ENCODE measurements at regions not wholly inside any gene's neighbourhood (a gene's known extent, or its start where the extent isn't known, plus 50 kb on each side); places are given as distances from the start of the nearest gene placed in this dataset.

DNA sequence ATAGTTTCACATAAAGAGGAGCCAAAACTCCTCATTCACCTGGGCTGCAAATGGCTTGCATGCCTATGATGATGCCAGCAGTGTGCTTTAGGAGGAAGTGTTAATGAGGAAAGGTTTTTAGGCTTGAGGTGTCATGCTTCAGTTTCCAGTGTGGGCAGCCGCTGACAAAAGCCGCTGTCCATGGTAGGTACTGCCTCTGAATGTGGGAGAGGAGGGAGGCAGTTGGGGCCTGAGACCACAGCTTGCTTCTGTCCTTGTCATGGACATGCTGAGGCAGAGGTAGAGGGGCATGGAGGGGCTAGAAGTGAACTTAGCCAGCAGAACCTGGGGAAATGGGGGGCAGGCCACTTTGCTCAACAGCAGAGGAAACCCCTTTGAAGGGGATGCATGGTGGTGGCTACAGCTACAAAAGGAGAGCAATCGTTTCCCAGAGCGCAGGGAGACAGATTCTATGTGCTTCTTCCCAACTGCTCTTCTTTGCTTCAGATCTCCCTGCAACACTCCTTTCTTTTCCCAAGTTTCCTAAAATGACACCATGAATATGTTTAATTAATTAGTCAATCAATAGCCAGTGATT, 372.1 kb upstream of the CNR1 start:
- no peak overlapping the region for H3K27ac ChIP-seq
- H3K79me2 ChIP-seq (ENCODE audit: insufficient read depth, low read depth) = no peaks in the 10 kb centered on the region
- H3K4me2 ChIP-seq = no peak overlapping the region
- no peaks in the 10 kb centered on the region for H3K27me3 ChIP-seq (ENCODE audit: insufficient read depth, low read depth)
- H3K9ac ChIP-seq = no peak overlapping the region
- H4K20me1 ChIP-seq (ENCODE audit: insufficient read depth) = no peaks in the 10 kb centered on the region
- H3K4me3 ChIP-seq (IDR thresholded peaks at IDR 0.05; ENCODE audit: insufficient read depth, low read depth, low read length) = no peak overlapping the region
- no peaks in the 10 kb centered on the region for H3K4me1 ChIP-seq (ENCODE audit: low read depth, poor library complexity, severe bottlenecking)
- no peaks in the 10 kb centered on the region for H3K36me3 ChIP-seq (ENCODE audit: insufficient read depth)
- no peak overlapping the region for H2AFZ ChIP-seq (ENCODE audit: low read depth)
- TF ChIP-seq CTCF (conservative IDR thresholded peaks at IDR 0.05; ENCODE audit: low read depth, low read length) = no peak

DNA sequence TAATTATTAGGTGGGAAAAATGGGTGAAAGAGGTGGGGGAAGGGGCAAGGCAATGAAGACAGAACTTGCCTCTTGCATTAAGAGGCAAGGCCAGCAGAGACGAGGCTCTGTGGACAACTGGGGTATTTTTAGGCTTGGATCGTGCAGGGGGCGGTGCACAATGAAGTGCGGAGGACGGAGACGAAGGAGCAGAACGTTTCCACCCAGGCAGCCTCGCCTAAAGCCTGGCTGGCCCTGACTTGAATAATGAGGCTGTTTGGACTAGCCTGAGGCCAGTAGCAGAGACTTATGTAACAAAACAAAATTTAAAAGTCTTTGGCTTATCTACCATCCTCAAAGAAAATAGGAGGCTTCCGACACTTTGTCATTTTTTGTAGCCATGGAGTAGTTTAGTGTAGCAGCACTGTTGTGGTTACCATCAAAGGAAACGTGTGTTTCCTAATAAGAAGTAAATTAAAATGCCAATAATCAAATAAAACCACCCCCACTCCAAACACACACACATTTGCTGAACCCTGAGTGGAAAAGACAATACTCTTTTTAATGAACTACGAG, 370.0 kb upstream of the CNR1 start:
- H3K36me3 ChIP-seq (ENCODE audit: insufficient read depth) = no peaks in the 10 kb centered on the region
- H3K4me1 ChIP-seq (ENCODE audit: low read depth, poor library complexity, severe bottlenecking) = no peaks in the 10 kb centered on the region
- no peak overlapping the region for H3K4me2 ChIP-seq
- no peak for TF ChIP-seq CTCF (conservative IDR thresholded peaks at IDR 0.05; ENCODE audit: low read depth, low read length)
- no peak overlapping the region for H3K9ac ChIP-seq
- no peaks in the 10 kb centered on the region for H3K27me3 ChIP-seq (ENCODE audit: insufficient read depth, low read depth)
- H2AFZ ChIP-seq (ENCODE audit: low read depth) = no peak overlapping the region
- H4K20me1 ChIP-seq (ENCODE audit: insufficient read depth) = no peaks in the 10 kb centered on the region
- no peaks in the 10 kb centered on the region for H3K79me2 ChIP-seq (ENCODE audit: insufficient read depth, low read depth)
- no peak overlapping the region for H3K4me3 ChIP-seq (IDR thresholded peaks at IDR 0.05; ENCODE audit: insufficient read depth, low read depth, low read length)
- H3K27ac ChIP-seq = no peak overlapping the region

DNA sequence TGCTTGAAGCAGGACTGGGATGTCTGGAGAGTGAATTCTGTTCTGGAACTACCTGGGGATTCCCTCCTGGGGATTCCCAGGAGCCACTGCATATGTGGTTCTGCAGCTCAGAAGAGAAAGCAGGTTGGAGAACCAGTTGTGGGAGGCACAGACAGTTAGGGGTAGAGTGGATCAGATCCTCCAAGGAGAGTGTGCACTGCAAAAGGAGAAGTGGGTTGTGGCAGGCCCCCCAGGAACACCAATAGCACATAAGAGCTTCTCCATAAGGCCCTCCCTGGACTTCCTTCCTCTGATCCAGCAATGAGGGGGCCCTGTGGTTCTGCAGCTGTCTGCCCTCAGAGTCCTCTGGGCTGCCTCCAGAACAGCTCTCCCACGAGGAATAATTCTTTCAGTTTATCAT, 369.2 kb upstream of the CNR1 start:
- Histone ChIP-seq H3K4me2 (no peak overlapping the region), H3K4me1 (ENCODE audit: low read depth, poor library complexity, severe bottlenecking) (no peaks in the 10 kb centered on the region), H3K36me3 (ENCODE audit: insufficient read depth) (no peaks in the 10 kb centered on the region), H3K27ac (no peak overlapping the region), H4K20me1 (ENCODE audit: insufficient read depth) (no peaks in the 10 kb centered on the region), H3K79me2 (ENCODE audit: insufficient read depth, low read depth) (no peaks in the 10 kb centered on the region), H3K4me3 (IDR thresholded peaks at IDR 0.05; ENCODE audit: insufficient read depth, low read depth, low read length) (no peak overlapping the region), H3K9ac (no peak overlapping the region), H3K27me3 (ENCODE audit: insufficient read depth, low read depth) (no peaks in the 10 kb centered on the region), H2AFZ (ENCODE audit: low read depth) (no peak overlapping the region)
- TF ChIP-seq CTCF (conservative IDR thresholded peaks at IDR 0.05; ENCODE audit: low read depth, low read length) = no peak

- no peak for TF ChIP-seq CTCF (conservative IDR thresholded peaks at IDR 0.05; ENCODE audit: low read depth, low read length)
Observed at GRCh38 chr6:88532241-88532860, 366.2 kb upstream of the CNR1 start.

More at GRCh38 chr6:88532241-88532860, 366.2 kb upstream of the CNR1 start:
- no peak overlapping the region for H3K27ac ChIP-seq
- no peak overlapping the region for H3K4me3 ChIP-seq (IDR thresholded peaks at IDR 0.05; ENCODE audit: insufficient read depth, low read depth, low read length)
- H3K79me2 ChIP-seq (ENCODE audit: insufficient read depth, low read depth) = no peaks in the 10 kb centered on the region
- H4K20me1 ChIP-seq (ENCODE audit: insufficient read depth) = no peaks in the 10 kb centered on the region
- no peaks in the 10 kb centered on the region for H3K27me3 ChIP-seq (ENCODE audit: insufficient read depth, low read depth)
- no peaks in the 10 kb centered on the region for H3K36me3 ChIP-seq (ENCODE audit: insufficient read depth)
- H3K9ac ChIP-seq = no peak overlapping the region
- H3K4me1 ChIP-seq (ENCODE audit: low read depth, poor library complexity, severe bottlenecking) = no peaks in the 10 kb centered on the region
- no peak overlapping the region for H3K4me2 ChIP-seq
- no peak overlapping the region for H2AFZ ChIP-seq (ENCODE audit: low read depth)

Data from KMS-11 (cell line).